ENCODE measurements at regions not wholly inside any gene's neighbourhood (a gene's known extent, or its start where the extent isn't known, plus 50 kb on each side); places are given as distances from the start of the nearest gene placed in this dataset.

- Histone ChIP-seq H3K9me3 (ENCODE audit: severe bottlenecking) (no peaks in the 10 kb centered on the region), H3K4me1 (ENCODE audit: insufficient read depth, poor library complexity, severe bottlenecking) (no peaks in the 10 kb centered on the region), H3K36me3 (ENCODE audit: low read depth) (no peaks in the 10 kb centered on the region), H3K27ac (ENCODE audit: poor library complexity, severe bottlenecking) (no peak overlapping the region), H3K4me3 (ENCODE audit: severe bottlenecking) (no peak overlapping the region), H3K27me3 (ENCODE audit: insufficient read depth, poor library complexity, severe bottlenecking) (no peaks in the 10 kb centered on the region)
- ATAC-seq (ENCODE audit: low read depth) (no peak), DNase-seq (ENCODE audit: low spot score) (no peak)
- TF ChIP-seq, protein P1, sequence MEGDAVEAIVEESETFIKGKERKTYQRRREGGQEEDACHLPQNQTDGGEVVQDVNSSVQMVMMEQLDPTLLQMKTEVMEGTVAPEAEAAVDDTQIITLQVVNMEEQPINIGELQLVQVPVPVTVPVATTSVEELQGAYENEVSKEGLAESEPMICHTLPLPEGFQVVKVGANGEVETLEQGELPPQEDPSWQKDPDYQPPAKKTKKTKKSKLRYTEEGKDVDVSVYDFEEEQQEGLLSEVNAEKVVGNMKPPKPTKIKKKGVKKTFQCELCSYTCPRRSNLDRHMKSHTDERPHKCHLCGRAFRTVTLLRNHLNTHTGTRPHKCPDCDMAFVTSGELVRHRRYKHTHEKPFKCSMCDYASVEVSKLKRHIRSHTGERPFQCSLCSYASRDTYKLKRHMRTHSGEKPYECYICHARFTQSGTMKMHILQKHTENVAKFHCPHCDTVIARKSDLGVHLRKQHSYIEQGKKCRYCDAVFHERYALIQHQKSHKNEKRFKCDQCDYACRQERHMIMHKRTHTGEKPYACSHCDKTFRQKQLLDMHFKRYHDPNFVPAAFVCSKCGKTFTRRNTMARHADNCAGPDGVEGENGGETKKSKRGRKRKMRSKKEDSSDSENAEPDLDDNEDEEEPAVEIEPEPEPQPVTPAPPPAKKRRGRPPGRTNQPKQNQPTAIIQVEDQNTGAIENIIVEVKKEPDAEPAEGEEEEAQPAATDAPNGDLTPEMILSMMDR (IDR thresholded peaks at IDR 0.05; ENCODE audit: poor library complexity, severe bottlenecking) = no peak
These were observed 56.8 kb upstream of the ECI2 start for GRCh38 chr6:4192173-4192572.

DNA sequence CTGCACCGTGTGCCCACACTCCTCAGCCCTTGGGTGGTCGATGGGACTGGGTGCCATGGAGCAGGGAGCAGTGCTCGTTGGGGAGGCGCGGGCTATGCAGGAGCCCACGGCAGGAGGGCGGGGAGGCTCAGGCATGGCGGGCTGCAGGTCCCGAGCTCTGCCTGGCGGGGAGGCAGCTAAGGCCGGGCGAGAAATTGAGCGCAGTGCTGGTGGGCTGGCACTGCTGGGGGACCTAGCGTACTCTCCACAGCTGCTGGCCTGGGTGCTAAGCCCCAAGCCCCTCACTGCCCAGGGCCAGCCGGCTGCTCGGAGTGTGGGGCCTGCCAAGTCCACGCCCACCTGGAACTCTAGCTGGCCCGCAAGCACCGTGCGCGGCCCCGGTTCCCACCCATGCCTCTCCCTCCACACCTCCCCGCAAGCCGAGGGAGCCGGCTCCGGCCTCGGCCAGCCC is 55.9 kb upstream of the ECI2 start:
- Histone ChIP-seq H3K4me3 (ENCODE audit: severe bottlenecking) (no peak overlapping the region), H3K4me1 (ENCODE audit: insufficient read depth, poor library complexity, severe bottlenecking) (no peaks in the 10 kb centered on the region), H3K9me3 (ENCODE audit: severe bottlenecking) (no peaks in the 10 kb centered on the region), H3K36me3 (ENCODE audit: low read depth) (no peaks in the 10 kb centered on the region), H3K27ac (ENCODE audit: poor library complexity, severe bottlenecking) (no peak overlapping the region), H3K27me3 (ENCODE audit: insufficient read depth, poor library complexity, severe bottlenecking) (no peaks in the 10 kb centered on the region)
- DNase-seq (ENCODE audit: low spot score) (no peak), ATAC-seq (ENCODE audit: low read depth) (no peak)
- TF ChIP-seq, protein P1 (IDR thresholded peaks at IDR 0.05; ENCODE audit: poor library complexity, severe bottlenecking) = no peak

DNA sequence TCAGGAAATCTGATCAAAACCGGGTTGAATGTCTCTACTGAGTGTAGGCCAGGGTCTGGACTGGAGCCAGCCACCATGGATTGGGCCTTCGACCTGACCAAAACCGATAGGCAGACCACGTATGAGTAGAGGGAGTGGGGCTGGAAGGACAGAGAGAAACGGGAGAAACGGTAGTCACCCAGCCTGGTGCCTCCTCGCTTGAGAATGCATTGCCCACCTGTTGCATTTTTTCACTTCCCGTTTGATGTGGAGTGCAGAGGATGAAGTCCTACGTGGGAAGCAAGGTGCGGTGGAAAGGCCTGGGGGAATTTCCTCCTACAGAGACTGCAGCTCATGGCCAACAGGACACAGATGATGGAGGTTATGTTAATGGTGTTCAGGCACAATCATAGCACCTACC is 53.9 kb upstream of the ECI2 start:
- DNase-seq (ENCODE audit: low spot score) (no peak), ATAC-seq (ENCODE audit: low read depth) (no peak)
- no peak overlapping the region for H3K4me3 ChIP-seq (ENCODE audit: severe bottlenecking)
- no peaks in the 10 kb centered on the region for H3K4me1 ChIP-seq (ENCODE audit: insufficient read depth, poor library complexity, severe bottlenecking)
- H3K27me3 ChIP-seq (ENCODE audit: insufficient read depth, poor library complexity, severe bottlenecking) = no peaks in the 10 kb centered on the region
- H3K27ac ChIP-seq (ENCODE audit: poor library complexity, severe bottlenecking) = no peak overlapping the region
- TF ChIP-seq, protein P1 (IDR thresholded peaks at IDR 0.05; ENCODE audit: poor library complexity, severe bottlenecking) = no peak
- H3K36me3 ChIP-seq (ENCODE audit: low read depth) = no peaks in the 10 kb centered on the region
- H3K9me3 ChIP-seq (ENCODE audit: severe bottlenecking) = no peaks in the 10 kb centered on the region

DNA sequence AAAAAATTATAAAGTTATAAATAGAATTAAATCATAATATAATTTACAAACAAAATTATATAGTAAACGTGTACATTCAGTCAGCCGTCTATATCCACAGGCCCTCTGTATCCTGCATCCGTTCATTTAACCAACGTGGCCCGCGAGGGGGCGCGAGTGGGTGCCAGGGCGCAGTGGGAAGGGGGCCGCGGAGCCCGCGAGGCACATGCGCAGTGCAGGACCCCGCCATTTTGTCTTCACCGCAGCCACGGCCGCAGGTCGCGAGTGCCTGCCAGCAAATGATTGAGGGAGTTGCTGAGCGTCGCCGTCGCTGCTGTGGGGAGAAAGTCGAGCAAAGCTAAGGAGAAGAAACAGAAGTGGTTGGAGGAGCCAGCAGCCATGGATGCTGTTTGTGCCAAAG is 53.4 kb upstream of the ECI2 start:
- Histone ChIP-seq H3K27ac (ENCODE audit: poor library complexity, severe bottlenecking) (no peak overlapping the region), H3K4me3 (ENCODE audit: severe bottlenecking) (no peak overlapping the region), H3K36me3 (ENCODE audit: low read depth) (no peaks in the 10 kb centered on the region), H3K4me1 (ENCODE audit: insufficient read depth, poor library complexity, severe bottlenecking) (no peaks in the 10 kb centered on the region), H3K9me3 (ENCODE audit: severe bottlenecking) (no peaks in the 10 kb centered on the region), H3K27me3 (ENCODE audit: insufficient read depth, poor library complexity, severe bottlenecking) (no peaks in the 10 kb centered on the region)
- no peak for DNase-seq (ENCODE audit: low spot score)
- TF ChIP-seq, protein P1 (IDR thresholded peaks at IDR 0.05; ENCODE audit: poor library complexity, severe bottlenecking) = no peak
- ATAC-seq (ENCODE audit: low read depth) = no peak

GRCh38 chr6:4187480-4187879 is 52.1 kb upstream of the ECI2 start:
- H3K4me3 ChIP-seq (ENCODE audit: severe bottlenecking) = no peak overlapping the region
- H3K27me3 ChIP-seq (ENCODE audit: insufficient read depth, poor library complexity, severe bottlenecking) = no peaks in the 10 kb centered on the region
- no peak overlapping the region for H3K27ac ChIP-seq (ENCODE audit: poor library complexity, severe bottlenecking)
- ATAC-seq (ENCODE audit: low read depth) (no peak), DNase-seq (ENCODE audit: low spot score) (no peak)
- no peaks in the 10 kb centered on the region for H3K36me3 ChIP-seq (ENCODE audit: low read depth)
- H3K9me3 ChIP-seq (ENCODE audit: severe bottlenecking) = no peaks in the 10 kb centered on the region
- TF ChIP-seq, protein P1 (IDR thresholded peaks at IDR 0.05; ENCODE audit: poor library complexity, severe bottlenecking) = no peak
- no peaks in the 10 kb centered on the region for H3K4me1 ChIP-seq (ENCODE audit: insufficient read depth, poor library complexity, severe bottlenecking)

Measured in RWPE2 (cell line).